KMS-11 (cell line): ENCODE measurements at regions not wholly inside any gene's neighbourhood (a gene's known extent, or its start where the extent isn't known, plus 50 kb on each side); places are given as distances from the start of the nearest gene placed in this dataset.

Source experiments
- H2AFZ ChIP-seq: fragments of 200-600 bp; sonication (generic); 2 replicates; pipeline ENCODE4 v1.6.1; 2016; ENCODE audit warnings: antibody characterized with exemption, mixed run types, low read depth
- H3K27ac ChIP-seq: fragments of 200-600 bp; sonication (generic); 2 replicates; pipeline ENCODE4 v1.6.1; 2016; ENCODE audit warnings: mild to moderate bottlenecking, mixed run types
- H3K27me3 ChIP-seq: fragments of 200-600 bp; sonication (generic); 2 replicates; pipeline ENCODE4 v1.6.1; 2017; ENCODE audit warnings: mild to moderate bottlenecking, low read depth, mixed run types, moderate library complexity; ENCODE audit not compliant: insufficient read depth
- H3K36me3 ChIP-seq: fragments of 200-600 bp; sonication (generic); 2 replicates; pipeline ENCODE4 v1.6.1; 2017; ENCODE audit warnings: mild to moderate bottlenecking, mixed run types; ENCODE audit not compliant: insufficient read depth
- H3K4me1 ChIP-seq: fragments of 200-600 bp; sonication (generic); 2 replicates; pipeline ENCODE4 v1.6.1; 2016; ENCODE audit warnings: mild to moderate bottlenecking, low read depth, mixed run types; ENCODE audit not compliant: poor library complexity, severe bottlenecking
- H3K4me2 ChIP-seq: fragments of 200-600 bp; sonication (generic); 2 replicates; pipeline ENCODE4 v1.7.0; 2016; ENCODE audit warnings: mild to moderate bottlenecking, mixed run types
- H3K4me3 ChIP-seq: fragments of 200-600 bp; sonication (generic); IDR thresholded peaks from 2 replicates; pipeline ENCODE4 v1.6.1; 2017; ENCODE audit warnings: low read depth, low read length, mixed read lengths; ENCODE audit not compliant: insufficient read depth
- H3K79me2 ChIP-seq: fragments of 200-600 bp; sonication (generic); 2 replicates; pipeline ENCODE4 v1.6.1; 2016; ENCODE audit warnings: low read depth, mixed run types; ENCODE audit not compliant: insufficient read depth
- H3K9ac ChIP-seq: fragments of 200-600 bp; sonication (generic); 2 replicates; pipeline ENCODE4 v1.6.1; 2016; ENCODE audit warnings: mild to moderate bottlenecking, mixed run types
- H4K20me1 ChIP-seq: fragments of 200-600 bp; sonication (generic); 2 replicates; pipeline ENCODE4 v1.6.1; 2016; ENCODE audit warnings: mild to moderate bottlenecking, mixed run types; ENCODE audit not compliant: insufficient read depth
- CTCF ChIP-seq: fragments of 200-600 bp; sonication (generic); conservative IDR thresholded peaks from 2 replicates; pipeline ENCODE4 v1.6.1; 2017; ENCODE audit warnings: low read depth, mild to moderate bottlenecking, antibody characterized with exemption, low read length, moderate library complexity, mixed read lengths

GRCh38 chr11:23359297-23359696 lies 499.0 kb upstream of the CCDC179 start:
- Histone ChIP-seq H3K4me1 (no peaks in the 10 kb centered on the region), H3K79me2 (no peaks in the 10 kb centered on the region), H3K4me3 (no peak overlapping the region), H3K4me2 (no peak overlapping the region), H3K27me3 (no peaks in the 10 kb centered on the region), H2AFZ (no peak overlapping the region), H3K27ac (no peak overlapping the region), H4K20me1 (no peaks in the 10 kb centered on the region), H3K9ac (no peak overlapping the region), H3K36me3 (no peaks in the 10 kb centered on the region)
- no peak for TF ChIP-seq CTCF

- Histone ChIP-seq H3K27ac (no peak overlapping the region), H3K79me2 (no peaks in the 10 kb centered on the region), H3K27me3 (no peaks in the 10 kb centered on the region), H3K4me3 (no peak overlapping the region), H3K4me2 (no peak overlapping the region), H4K20me1 (no peaks in the 10 kb centered on the region), H2AFZ (no peak overlapping the region), H3K36me3 (no peaks in the 10 kb centered on the region), H3K9ac (no peak overlapping the region), H3K4me1 (no peaks in the 10 kb centered on the region)
- no peak for TF ChIP-seq CTCF
These were observed 503.8 kb upstream of the CCDC179 start for GRCh38 chr11:23364076-23364475.

GRCh38 chr11:23370580-23371275 lies 510.5 kb upstream of the CCDC179 start:
- Histone ChIP-seq H3K4me3 (no peak overlapping the region), H3K4me1 (no peaks in the 10 kb centered on the region), H3K4me2 (no peak overlapping the region), H3K79me2 (no peaks in the 10 kb centered on the region), H3K27me3 (no peaks in the 10 kb centered on the region), H3K9ac (no peak overlapping the region), H4K20me1 (no peaks in the 10 kb centered on the region), H2AFZ (no peak overlapping the region), H3K36me3 (no peaks in the 10 kb centered on the region), H3K27ac (no peak overlapping the region)
- no peak for TF ChIP-seq CTCF

GRCh38 chr11:23377909-23378308 lies 517.6 kb upstream of the CCDC179 start:
- Histone ChIP-seq H3K4me2 (no peak overlapping the region), H3K9ac (no peak overlapping the region), H2AFZ (no peak overlapping the region), H3K27me3 (no peaks in the 10 kb centered on the region), H4K20me1 (no peaks in the 10 kb centered on the region), H3K4me1 (no peaks in the 10 kb centered on the region), H3K27ac (no peak overlapping the region), H3K36me3 (no peaks in the 10 kb centered on the region), H3K4me3 (no peak overlapping the region), H3K79me2 (no peaks in the 10 kb centered on the region)
- TF ChIP-seq CTCF: no peak
